GM13976 (cell line): ENCODE measurements at regions not wholly inside any gene's neighbourhood (a gene's known extent, or its start where the extent isn't known, plus 50 kb on each side); places are given as distances from the start of the nearest gene placed in this dataset.

Source experiments
- DNase-seq: peaks from one replicate; pipeline ENCODE4 v3.0.0; 2012; ENCODE audit warnings: low spot score
- in situ Hi-C: fragments of 300-500 bp; cut with MboI; formaldehyde crosslinking; loops from one replicate; pipeline ENCODE4 v1.12.0; 2022; ENCODE audit warnings: low sequenced_read_pairs, mixed read lengths, inconsistent platforms; ENCODE audit not compliant: unreplicated experiment
- TF ChIP-seq, protein P1 (sequence below): IDR thresholded peaks from 2 replicates; pipeline ENCODE4 v1.5.1; 2012; ENCODE audit warnings: borderline replicate concordance, mild to moderate bottlenecking; ENCODE audit not compliant: insufficient read depth; ENCODE audit errors: extremely low read depth, missing control alignments, control extremely low read depth

DNA sequence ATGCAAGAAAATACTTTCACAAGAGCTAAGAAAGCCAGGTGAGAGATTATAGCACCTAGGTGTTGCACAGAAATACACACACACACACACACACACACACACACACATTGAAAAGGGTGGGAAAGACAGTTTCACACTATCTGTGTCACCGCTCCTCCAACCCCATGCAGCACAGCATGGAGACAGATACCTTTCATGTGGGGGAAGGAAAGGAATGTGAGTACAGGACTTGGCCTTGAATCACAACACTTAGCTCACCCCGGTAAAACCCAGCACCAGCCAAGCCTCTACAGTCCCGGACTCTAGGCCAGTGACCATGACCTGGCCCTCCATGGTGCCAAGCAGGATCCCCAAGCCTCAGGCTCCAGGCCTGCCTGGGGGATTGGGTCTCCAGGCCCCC is 462.0 kb upstream of the SPRY2 start:
- in situ Hi-C loops: no loop called here
- TF ChIP-seq, protein P1, sequence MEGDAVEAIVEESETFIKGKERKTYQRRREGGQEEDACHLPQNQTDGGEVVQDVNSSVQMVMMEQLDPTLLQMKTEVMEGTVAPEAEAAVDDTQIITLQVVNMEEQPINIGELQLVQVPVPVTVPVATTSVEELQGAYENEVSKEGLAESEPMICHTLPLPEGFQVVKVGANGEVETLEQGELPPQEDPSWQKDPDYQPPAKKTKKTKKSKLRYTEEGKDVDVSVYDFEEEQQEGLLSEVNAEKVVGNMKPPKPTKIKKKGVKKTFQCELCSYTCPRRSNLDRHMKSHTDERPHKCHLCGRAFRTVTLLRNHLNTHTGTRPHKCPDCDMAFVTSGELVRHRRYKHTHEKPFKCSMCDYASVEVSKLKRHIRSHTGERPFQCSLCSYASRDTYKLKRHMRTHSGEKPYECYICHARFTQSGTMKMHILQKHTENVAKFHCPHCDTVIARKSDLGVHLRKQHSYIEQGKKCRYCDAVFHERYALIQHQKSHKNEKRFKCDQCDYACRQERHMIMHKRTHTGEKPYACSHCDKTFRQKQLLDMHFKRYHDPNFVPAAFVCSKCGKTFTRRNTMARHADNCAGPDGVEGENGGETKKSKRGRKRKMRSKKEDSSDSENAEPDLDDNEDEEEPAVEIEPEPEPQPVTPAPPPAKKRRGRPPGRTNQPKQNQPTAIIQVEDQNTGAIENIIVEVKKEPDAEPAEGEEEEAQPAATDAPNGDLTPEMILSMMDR: no peak
- no peak for DNase-seq

DNA sequence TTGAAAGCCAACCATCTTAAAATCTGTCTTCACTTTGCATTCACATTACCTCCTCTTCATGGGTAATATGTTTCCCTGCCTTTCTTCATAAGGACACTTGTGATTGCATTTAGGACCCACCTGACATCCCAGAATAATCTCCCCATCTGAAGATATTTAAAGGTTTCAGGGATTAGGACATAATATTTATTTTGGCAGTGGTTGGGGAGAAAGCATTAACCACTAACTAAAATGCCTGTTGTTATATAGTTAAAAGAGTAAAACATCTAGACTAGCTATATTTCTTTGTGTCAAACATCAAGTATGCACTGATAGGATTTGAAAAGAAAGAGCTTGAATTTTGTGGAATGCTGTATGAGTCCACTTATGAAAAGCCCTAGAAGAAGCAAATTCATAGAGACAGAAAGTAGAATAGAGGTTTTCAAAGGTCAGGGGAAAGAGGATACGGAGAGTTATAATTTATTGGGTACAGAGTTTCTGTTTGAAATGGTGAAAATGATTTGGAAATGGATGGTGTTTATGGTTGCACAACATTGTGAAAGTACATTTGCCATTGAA is 457.7 kb upstream of the SPRY2 start:
- TF ChIP-seq, protein P1: no peak
- DNase-seq: no peak
- in situ Hi-C loops: no loop called here

DNA sequence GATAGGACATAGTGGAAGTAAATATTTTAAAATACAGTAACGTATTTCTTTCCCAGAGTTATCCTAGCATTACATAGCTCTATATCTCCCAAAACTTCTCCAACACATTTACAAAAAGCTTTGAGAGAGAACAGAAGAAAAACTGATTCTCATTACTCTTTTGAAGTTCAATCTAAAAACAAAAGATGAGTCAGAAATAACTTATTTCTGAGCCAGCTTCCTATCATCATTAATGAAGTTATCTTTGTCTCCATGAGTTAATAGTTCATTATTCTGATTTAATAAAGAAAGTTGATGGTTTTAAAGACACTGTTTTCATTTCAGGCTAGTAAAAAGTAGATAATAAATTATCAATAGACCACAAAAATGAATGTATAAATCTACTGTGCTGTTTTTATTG is 446.7 kb upstream of the SPRY2 start:
- DNase-seq: no peak
- TF ChIP-seq, protein P1: no peak
- in situ Hi-C loops: no loop called here

DNA sequence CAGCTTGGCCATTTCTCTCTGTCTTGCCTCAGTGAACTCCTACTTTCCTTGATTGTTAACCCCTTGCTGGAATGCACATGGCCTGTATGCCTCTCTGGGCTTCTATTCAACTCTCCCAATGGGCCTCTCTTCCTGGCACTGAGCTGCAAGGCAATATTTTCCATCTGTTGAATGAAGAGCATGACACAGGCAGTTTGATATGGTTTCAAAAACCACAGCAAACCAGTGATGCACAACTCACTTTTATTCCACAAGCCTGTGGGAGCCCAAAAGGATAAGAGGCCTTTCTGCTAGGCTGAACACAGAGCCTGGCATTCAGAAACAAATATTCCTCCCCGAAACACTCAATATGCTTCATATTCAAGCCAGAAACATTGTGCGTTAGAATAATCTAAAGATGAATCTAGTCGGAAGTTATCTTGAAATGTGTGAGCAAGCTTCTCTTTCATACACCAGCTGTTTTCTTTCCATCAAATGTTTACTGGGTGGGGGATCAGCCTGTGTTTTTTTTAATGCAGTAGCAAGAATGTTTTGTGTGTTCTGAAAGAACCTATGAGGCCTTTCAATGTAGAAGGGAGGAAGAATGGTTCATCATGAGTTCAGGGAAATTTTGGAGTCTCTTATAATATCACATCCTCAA is 443.1 kb upstream of the SPRY2 start:
- in situ Hi-C loops: no loop called here
- no peak for DNase-seq
- TF ChIP-seq, protein P1: no peak

DNA sequence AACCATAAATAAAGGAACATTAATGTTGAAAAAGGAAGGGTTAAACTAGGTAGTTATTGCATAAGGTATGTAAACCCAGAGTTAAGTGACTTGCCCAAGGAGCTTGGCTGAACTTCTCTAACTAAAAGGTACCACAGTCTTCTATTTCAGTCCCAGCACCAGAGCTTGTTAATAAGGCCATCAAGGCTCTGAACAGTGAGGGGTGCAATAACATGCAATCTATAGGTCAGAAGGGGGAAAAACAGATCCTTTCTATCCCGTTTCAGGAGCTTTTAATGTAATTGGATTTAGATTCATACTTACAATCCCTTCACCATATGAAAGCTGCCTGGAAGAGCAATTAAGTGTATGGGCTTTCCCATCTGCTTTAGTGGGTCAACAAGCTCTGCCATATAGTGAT is 441.5 kb upstream of the SPRY2 start:
- in situ Hi-C loops: no loop called here
- TF ChIP-seq, protein P1: no peak
- no peak for DNase-seq

DNA sequence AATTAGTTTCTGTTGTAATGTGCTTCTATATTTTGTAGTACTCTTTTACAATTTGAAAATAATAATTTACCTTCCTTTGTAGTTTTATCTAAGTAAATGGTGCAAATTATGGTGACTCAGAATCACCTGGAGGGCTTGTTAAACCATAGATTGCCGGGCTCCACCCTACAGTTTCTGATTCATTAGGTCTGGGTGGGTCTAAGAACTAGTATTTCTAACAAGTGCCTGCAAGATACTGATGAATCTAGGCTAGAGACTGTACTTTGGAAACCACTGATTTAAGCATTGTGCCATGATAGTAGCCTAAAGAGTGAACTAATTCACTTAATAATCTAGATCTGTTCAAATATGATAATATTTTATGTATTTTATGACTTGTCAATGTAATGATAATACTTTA is 437.4 kb upstream of the SPRY2 start:
- in situ Hi-C loops: no loop called here
- no peak for DNase-seq
- TF ChIP-seq, protein P1: no peak
